GM12865 (cell line): ENCODE measurements at regions not wholly inside any gene's neighbourhood (a gene's known extent, or its start where the extent isn't known, plus 50 kb on each side); places are given as distances from the start of the nearest gene placed in this dataset.

ENCODE experiments used
- DNase-seq: peaks from one replicate; pipeline ENCODE4 v3.0.0; 2010; ENCODE audit warnings: low read depth
- H3K4me3 ChIP-seq: 2 replicates; pipeline ENCODE4 v1.5.1; 2011; ENCODE audit warnings: mild to moderate bottlenecking, low read depth, low read length, control low read depth
- TF ChIP-seq, protein P1 (sequence below): IDR thresholded peaks from 2 replicates; pipeline ENCODE4 v1.5.1; 2011; ENCODE audit warnings: low read length, control low read depth, low read depth, inconsistent platforms; ENCODE audit not compliant: insufficient read depth; ENCODE audit errors: missing control alignments

- TF ChIP-seq, protein P1, sequence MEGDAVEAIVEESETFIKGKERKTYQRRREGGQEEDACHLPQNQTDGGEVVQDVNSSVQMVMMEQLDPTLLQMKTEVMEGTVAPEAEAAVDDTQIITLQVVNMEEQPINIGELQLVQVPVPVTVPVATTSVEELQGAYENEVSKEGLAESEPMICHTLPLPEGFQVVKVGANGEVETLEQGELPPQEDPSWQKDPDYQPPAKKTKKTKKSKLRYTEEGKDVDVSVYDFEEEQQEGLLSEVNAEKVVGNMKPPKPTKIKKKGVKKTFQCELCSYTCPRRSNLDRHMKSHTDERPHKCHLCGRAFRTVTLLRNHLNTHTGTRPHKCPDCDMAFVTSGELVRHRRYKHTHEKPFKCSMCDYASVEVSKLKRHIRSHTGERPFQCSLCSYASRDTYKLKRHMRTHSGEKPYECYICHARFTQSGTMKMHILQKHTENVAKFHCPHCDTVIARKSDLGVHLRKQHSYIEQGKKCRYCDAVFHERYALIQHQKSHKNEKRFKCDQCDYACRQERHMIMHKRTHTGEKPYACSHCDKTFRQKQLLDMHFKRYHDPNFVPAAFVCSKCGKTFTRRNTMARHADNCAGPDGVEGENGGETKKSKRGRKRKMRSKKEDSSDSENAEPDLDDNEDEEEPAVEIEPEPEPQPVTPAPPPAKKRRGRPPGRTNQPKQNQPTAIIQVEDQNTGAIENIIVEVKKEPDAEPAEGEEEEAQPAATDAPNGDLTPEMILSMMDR: no peak
- no peak for DNase-seq
- H3K4me3 ChIP-seq: no peak overlapping the region
These were observed 351.1 kb downstream of the MIAT start for GRCh38 chr22:27008454-27008853.

- H3K4me3 ChIP-seq: no peak overlapping the region
- no peak for DNase-seq
- TF ChIP-seq, protein P1: no peak
These were observed 353.7 kb downstream of the MIAT start for GRCh38 chr22:27011133-27011532.

- no peak for DNase-seq
- TF ChIP-seq, protein P1: no peak
- H3K4me3 ChIP-seq: no peak overlapping the region
These were observed 354.3 kb downstream of the MIAT start for GRCh38 chr22:27011717-27012116.

GRCh38 chr22:27019827-27020226 is 362.4 kb downstream of the MIAT start:
- no peak for DNase-seq
- no peak overlapping the region for H3K4me3 ChIP-seq
- TF ChIP-seq, protein P1: no peak

DNA sequence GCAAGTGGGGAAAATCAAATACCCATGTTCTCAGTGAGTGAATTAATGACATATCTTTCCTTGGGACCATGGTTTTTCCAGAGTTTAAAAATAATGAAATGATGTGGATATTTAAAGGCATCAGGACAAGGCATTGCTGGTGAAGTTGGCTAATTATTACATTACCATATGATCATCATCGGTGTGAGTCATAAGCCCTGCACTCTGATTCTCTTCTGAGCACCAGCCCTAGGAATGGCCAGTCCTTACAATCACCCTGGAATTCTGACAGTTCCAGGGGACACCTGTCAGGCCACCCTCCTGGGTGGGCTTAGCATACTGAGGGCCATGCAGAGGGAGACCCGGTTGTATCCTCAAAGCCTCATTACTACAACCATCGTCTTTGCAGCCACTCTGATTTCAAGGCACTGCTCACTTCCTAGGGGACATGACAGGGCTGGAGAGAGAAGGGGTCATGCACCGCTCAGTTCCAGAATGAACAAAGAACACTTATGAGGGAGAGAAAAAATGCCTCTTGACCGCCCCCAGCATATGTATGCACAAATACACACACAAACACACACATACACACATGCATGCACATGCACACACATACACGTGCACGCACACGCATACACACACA is 365.0 kb downstream of the MIAT start:
- DNase-seq: no peak
- H3K4me3 ChIP-seq: no peak overlapping the region

DNA sequence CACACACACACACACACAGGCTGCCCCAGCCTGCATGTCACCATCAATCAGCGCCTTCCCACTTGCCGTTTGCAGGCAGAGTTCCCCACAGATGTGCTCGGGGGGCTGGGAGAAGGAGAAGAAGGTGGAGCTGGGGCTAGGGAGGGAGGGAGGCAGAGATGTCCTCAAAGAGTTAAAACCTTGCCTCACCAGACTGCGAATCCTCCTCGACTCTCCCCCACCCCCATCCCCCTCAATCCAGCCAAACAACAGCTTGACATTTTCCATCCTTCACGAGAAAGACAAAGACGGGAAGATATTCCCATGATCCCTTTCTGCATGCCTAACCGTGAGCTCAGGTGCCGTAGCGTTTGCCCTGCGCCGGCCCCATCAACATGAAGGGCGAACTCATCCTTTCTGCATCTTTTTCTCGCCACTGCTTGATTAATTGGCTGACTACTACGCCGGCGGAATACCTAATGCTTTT is 365.5 kb downstream of the MIAT start:
- TF ChIP-seq, protein P1: no peak
- no peak overlapping the region for H3K4me3 ChIP-seq
- DNase-seq: no peak

More for the DNA sequence above, 365.0 kb downstream of the MIAT start:
- TF ChIP-seq, protein P1: no peak

DNA sequence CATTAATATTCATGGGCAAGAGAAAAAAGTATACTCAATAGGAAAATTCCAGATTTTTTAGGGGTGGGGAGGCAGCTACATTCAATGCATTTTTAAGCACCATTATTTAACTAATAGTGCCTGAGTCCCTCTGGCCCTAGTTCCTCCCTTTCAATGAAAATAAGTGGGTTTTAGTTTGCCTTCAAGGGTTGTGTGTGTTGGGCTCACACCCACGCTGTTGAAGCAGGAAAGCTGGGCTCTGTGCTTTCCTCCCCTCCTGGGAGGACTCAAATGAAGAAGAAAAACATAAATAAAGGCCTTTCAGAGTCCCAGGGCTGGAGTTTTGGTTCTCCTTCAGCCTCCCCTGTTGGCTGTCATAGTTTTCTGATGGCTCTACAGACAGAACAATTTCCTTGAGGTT is 366.2 kb downstream of the MIAT start:
- DNase-seq: no peak
- TF ChIP-seq, protein P1: no peak
- H3K4me3 ChIP-seq: no peak overlapping the region
